Fibroblast of skin of left biceps (primary cell): ENCODE measurements at regions not wholly inside any gene's neighbourhood (a gene's known extent, or its start where the extent isn't known, plus 50 kb on each side); places are given as distances from the start of the nearest gene placed in this dataset.
"Not testable (repeated sequence)": the region's sequence is repeated elsewhere in the genome, so short reads cannot be mapped to it uniquely, and the experiment has no call there.

Source experiments
- DNase-seq, 2 experiments: peaks; one replicate each; pipeline ENCODE4 v3.0.0-alpha.2; 2013; ENCODE audit warnings: low read depth in 2 of 2

GRCh38 chr14:28243600-28243999 lies 523.0 kb upstream of the FOXG1 start:
- DNase-seq, result no peak

GRCh38 chr14:28245216-28245615 lies 521.4 kb upstream of the FOXG1 start:
- DNase-seq, result no peak

GRCh38 chr14:28247491-28247890 lies 519.1 kb upstream of the FOXG1 start:
- DNase-seq, result no peak

GRCh38 chr14:28252124-28252523 lies 514.5 kb upstream of the FOXG1 start:
- not testable (repeated sequence) for DNase-seq

GRCh38 chr14:28254768-28255167 lies 511.8 kb upstream of the FOXG1 start:
- DNase-seq, result no peak

GRCh38 chr14:28264306-28264705 lies 502.3 kb upstream of the FOXG1 start:
- no peak for DNase-seq

GRCh38 chr14:28272270-28272669 lies 494.3 kb upstream of the FOXG1 start:
- DNase-seq, result no peak

GRCh38 chr14:28280530-28280929 lies 486.1 kb upstream of the FOXG1 start:
- no peak for DNase-seq

- no peak for DNase-seq
Observed at GRCh38 chr14:28280997-28281598, 485.5 kb upstream of the FOXG1 start.

GRCh38 chr14:28284546-28285300 lies 481.9 kb upstream of the FOXG1 start:
- no peak for DNase-seq

GRCh38 chr14:28294834-28295440 lies 471.6 kb upstream of the FOXG1 start:
- no peak for DNase-seq

- no peak for DNase-seq
Observed at GRCh38 chr14:28297559-28297958, 469.0 kb upstream of the FOXG1 start.

GRCh38 chr14:28298156-28298555 lies 468.4 kb upstream of the FOXG1 start:
- no peak for DNase-seq

- DNase-seq, result no peak
Observed at GRCh38 chr14:28299227-28299626, 467.4 kb upstream of the FOXG1 start.

- DNase-seq, result no peak
Observed at GRCh38 chr14:28300356-28300755, 466.2 kb upstream of the FOXG1 start.

GRCh38 chr14:28301179-28301578 lies 465.4 kb upstream of the FOXG1 start:
- DNase-seq, result no peak

- DNase-seq, result no peak
Observed at GRCh38 chr14:28303248-28303647, 463.3 kb upstream of the FOXG1 start.

GRCh38 chr14:28305938-28306337 lies 460.6 kb upstream of the FOXG1 start:
- DNase-seq, result no peak

- DNase-seq, result no peak
Observed at GRCh38 chr14:28307506-28307905, 459.1 kb upstream of the FOXG1 start.

GRCh38 chr14:28308734-28309133 lies 457.9 kb upstream of the FOXG1 start:
- DNase-seq, result peak; percentile 31 to 37

GRCh38 chr14:28317890-28318675 lies 448.5 kb upstream of the FOXG1 start:
- not testable (repeated sequence) for DNase-seq
